Esophagus muscularis mucosa (tissue), 4 donors: ENCODE measurements at regions not wholly inside any gene's neighbourhood (a gene's known extent, or its start where the extent isn't known, plus 50 kb on each side); places are given as distances from the start of the nearest gene placed in this dataset.

Experiments
- DNase-seq: peaks from one replicate; pipeline ENCODE4 v3.0.0-alpha.2; 2017; ENCODE audit errors: extremely low spot score
- H3K27ac ChIP-seq, 4 donors: fragments of 200-600 bp; sonication (generic); replicated peaks in 1 of 4; 1 replicate in 3 of 4; 2 replicates in 1 of 4; pipeline ENCODE4 v1.5.1; 2016 to 2019; ENCODE audit warnings: mild to moderate bottlenecking in 1 of 4
- H3K27me3 ChIP-seq, 4 donors: fragments of 200-600 bp; sonication (generic); one replicate each; pipeline versions ENCODE4 v1.5.1 to v1.6.0; 2016 to 2019
- H3K36me3 ChIP-seq, 4 donors: fragments of 200-600 bp; sonication (generic); one replicate each; pipeline ENCODE4 v1.5.1; 2016 to 2019
- H3K4me1 ChIP-seq, 4 donors: fragments of 200-600 bp; sonication (generic); one replicate each; pipeline ENCODE4 v1.5.1; 2016 to 2019
- H3K4me3 ChIP-seq, 4 donors: fragments of 200-600 bp; sonication (generic); 1 replicate in 2 of 4; 2 replicates in 2 of 4; pipeline ENCODE4 v1.5.1; 2016 to 2019; ENCODE audit warnings: mild to moderate bottlenecking in 4 of 4, moderate library complexity in 1 of 4
- H3K9me3 ChIP-seq, 4 donors: fragments of 200-600 bp; sonication (generic); 1 replicate in 3 of 4; 2 replicates in 1 of 4; pipeline ENCODE4 v1.5.1; 2016 to 2019
- CTCF ChIP-seq, 3 experiments: fragments of 200-600 bp in 2 of 3; fragments of 450-650 bp in 1 of 3; sonication (generic) in 2 of 3; IDR thresholded peaks; one replicate each; pipeline ENCODE4 v1.5.1; 2017 to 2019; ENCODE audit warnings: antibody characterized with exemption in 3 of 3, mild to moderate bottlenecking in 2 of 3, moderate library complexity in 1 of 3
- EP300 ChIP-seq: sonication (generic); formaldehyde crosslinking; IDR thresholded peaks from one replicate; pipeline ENCODE4 v1.6.1; 2017; ENCODE audit warnings: antibody characterized with exemption
- POLR2A ChIP-seq: fragments of 450-650 bp; IDR thresholded peaks from one replicate; pipeline ENCODE4 v1.6.1; 2017; ENCODE audit warnings: antibody characterized with exemption, moderate library complexity, mild to moderate bottlenecking, low read depth
- POLR2AphosphoS5 ChIP-seq, 2 donors: sonication (generic); formaldehyde crosslinking; IDR thresholded peaks; one replicate each; pipeline ENCODE4 v1.6.1; 2017; ENCODE audit warnings: antibody characterized with exemption in 2 of 2
- WGBS: methylation state at CpG from one replicate; pipeline ENCODE4 v1.1.5; 2018; 5-methylcytosine and 5-hydroxymethylcytosine counted together
- intact Hi-C: fragments of 100-400 bp; cut with DNase I; formaldehyde crosslinking; loops from one replicate; pipeline ENCODE4 v1.15.1; 2023

GRCh38 chr5:61924251-61924650 is 381.8 kb upstream of the KIF2A start:
- Histone ChIP-seq H3K4me3 (no peak overlapping the region), H3K9me3 (no peaks in the 10 kb centered on the region), H3K27ac (no peak overlapping the region), H3K27me3 (no peaks in the 10 kb centered on the region), H3K4me1 (peaks cover 0 to 12% (median 11%) of the 10 kb centered on the region in 4 donors), H3K36me3 (no peaks in the 10 kb centered on the region)
- no peak for DNase-seq
- TF ChIP-seq EP300, result no peak
- TF ChIP-seq CTCF (IDR thresholded peaks at IDR 0.05), result no peak
- no peak for TF ChIP-seq POLR2AphosphoS5 (IDR thresholded peaks at IDR 0.05)
- intact Hi-C loops, result no loop called here
- 91% methylated on average over 1 of the region's 1 CpG for WGBS

- Histone ChIP-seq H3K27me3 (no peaks in the 10 kb centered on the region), H3K4me3 (no peak overlapping the region), H3K36me3 (no peaks in the 10 kb centered on the region), H3K4me1 (no peaks in the 10 kb centered on the region), H3K27ac (no peak overlapping the region), H3K9me3 (no peaks in the 10 kb centered on the region)
- DNase-seq, result peak; percentile 10
- intact Hi-C loops, result no loop called here
- TF ChIP-seq POLR2A (no peak), POLR2AphosphoS5 (IDR thresholded peaks at IDR 0.05) (no peak), EP300 (no peak), CTCF (IDR thresholded peaks at IDR 0.05) (no peak)
Measured at GRCh38 chr5:61926911-61927310, 379.1 kb upstream of the KIF2A start.

- no peaks in the 10 kb centered on the region for H3K36me3 ChIP-seq
- H3K27me3 ChIP-seq, result no peaks in the 10 kb centered on the region
- TF ChIP-seq POLR2A (no peak), POLR2AphosphoS5 (IDR thresholded peaks at IDR 0.05) (no peak)
- H3K27ac ChIP-seq, result no peak overlapping the region
- intact Hi-C loops, result no loop called here
- H3K9me3 ChIP-seq, result no peaks in the 10 kb centered on the region
- H3K4me1 ChIP-seq, result peaks cover 0 to 8% (median 6%) of the 10 kb centered on the region in 4 donors
- no peak for DNase-seq
- no peak overlapping the region for H3K4me3 ChIP-seq
Measured at GRCh38 chr5:61931236-61931635, 374.8 kb upstream of the KIF2A start.

- TF ChIP-seq POLR2AphosphoS5 (IDR thresholded peaks at IDR 0.05) (no peak), CTCF (IDR thresholded peaks at IDR 0.05) (peak; percentile 52 to 72 (median 64)), POLR2A (no peak)
- no peaks in the 10 kb centered on the region for H3K27me3 ChIP-seq
- H3K4me1 ChIP-seq, result peaks cover 0 to 8% (median 6%) of the 10 kb centered on the region in 4 donors
- no peak for DNase-seq
- intact Hi-C loops, result no loop called here
- 39% methylated on average over 4 of the region's 4 CpGs for WGBS
- no peaks in the 10 kb centered on the region for H3K9me3 ChIP-seq
- H3K27ac ChIP-seq, result no peak overlapping the region
- H3K4me3 ChIP-seq, result peak overlapping the region in 1 of 4 donors; percentile 21
- H3K36me3 ChIP-seq, result no peaks in the 10 kb centered on the region
Measured at GRCh38 chr5:61933787-61934626, 372.0 kb upstream of the KIF2A start.

- no peaks in the 10 kb centered on the region for H3K4me1 ChIP-seq
- no peaks in the 10 kb centered on the region for H3K36me3 ChIP-seq
- H3K27ac ChIP-seq, result no peak overlapping the region
- no peak for DNase-seq
- H3K9me3 ChIP-seq, result no peaks in the 10 kb centered on the region
- WGBS, result no CpG with 5 or more reads among the region's 1 CpG
- no peak overlapping the region for H3K4me3 ChIP-seq
- H3K27me3 ChIP-seq, result no peaks in the 10 kb centered on the region
- TF ChIP-seq POLR2AphosphoS5 (IDR thresholded peaks at IDR 0.05) (no peak), EP300 (no peak), CTCF (IDR thresholded peaks at IDR 0.05) (no peak)
- intact Hi-C loops, result no loop called here
Measured at GRCh38 chr5:61941637-61942036, 364.4 kb upstream of the KIF2A start.
